Neural cell (in vitro differentiated cells): ENCODE measurements at regions not wholly inside any gene's neighbourhood (a gene's known extent, or its start where the extent isn't known, plus 50 kb on each side); places are given as distances from the start of the nearest gene placed in this dataset.

Experiments used
- H2AFZ ChIP-seq: fragments of 200-600, 300-800 bp; sonication (generic), shearing (Covaris generic); 2 replicates; pipeline ENCODE4 v1.6.0; 2014; ENCODE audit warnings: low read depth, mild to moderate bottlenecking, antibody characterized with exemption, low read length, moderate library complexity
- H3F3A ChIP-seq: fragments of 200-600 bp; shearing (Covaris generic); 2 replicates; pipeline ENCODE4 v1.6.1; 2016; ENCODE audit warnings: mild to moderate bottlenecking, moderate library complexity, mixed read lengths, antibody characterized with exemption, low read length; ENCODE audit not compliant: insufficient read depth, poor library complexity, severe bottlenecking
- H3K27ac ChIP-seq: fragments of 200-600, 300-800 bp; sonication (generic), shearing (Covaris generic); 2 replicates; pipeline ENCODE4 v1.5.1; 2014; ENCODE audit warnings: mild to moderate bottlenecking, low read length, moderate library complexity
- H3K27me3 ChIP-seq: fragments of 300-800, 200-600 bp; sonication (generic), shearing (Covaris generic); 2 replicates; pipeline ENCODE4 v1.6.0; 2014; ENCODE audit warnings: mild to moderate bottlenecking, low read depth, low read length, moderate library complexity; ENCODE audit not compliant: insufficient read depth
- H3K36me3 ChIP-seq: fragments of 300-800, 200-600 bp; sonication (generic), shearing (Covaris generic); 2 replicates; pipeline ENCODE4 v1.5.1; 2014; ENCODE audit warnings: mild to moderate bottlenecking, antibody characterized with exemption, low read length, moderate library complexity; ENCODE audit not compliant: insufficient read depth
- H3K4me2 ChIP-seq: fragments of 300-800, 200-600 bp; sonication (generic), shearing (Covaris generic); 2 replicates; pipeline ENCODE4 v1.6.0; 2014; ENCODE audit warnings: mild to moderate bottlenecking, low read length
- H3K4me3 ChIP-seq: fragments of 300-800, 200-600 bp; sonication (generic), shearing (Covaris generic); 2 replicates; pipeline ENCODE4 v1.5.1; 2014; ENCODE audit warnings: mild to moderate bottlenecking, low read length, moderate library complexity
- H3K79me2 ChIP-seq: fragments of 200-600 bp; shearing (Covaris generic); replicated peaks from 2 replicates; pipeline ENCODE4 v1.6.0; 2014; ENCODE audit warnings: mild to moderate bottlenecking, low read length, moderate library complexity; ENCODE audit not compliant: insufficient read depth
- H3K9ac ChIP-seq: fragments of 300-800, 200-600 bp; sonication (generic), shearing (Covaris generic); 2 replicates; pipeline ENCODE4 v1.6.1; 2016; ENCODE audit warnings: mild to moderate bottlenecking, low read length, mixed read lengths
- H3K9me2 ChIP-seq: fragments of 200-600 bp; shearing (Covaris generic); 2 replicates; pipeline ENCODE4 v1.6.1; 2016; ENCODE audit warnings: mild to moderate bottlenecking, low read length, mixed read lengths; ENCODE audit not compliant: insufficient read depth
- H3K9me3 ChIP-seq: fragments of 200-600, 300-800 bp; sonication (generic), shearing (Covaris generic); 2 replicates; pipeline ENCODE4 v1.6.1; 2016; ENCODE audit warnings: mild to moderate bottlenecking, mixed run types, low read length, moderate library complexity, mixed read lengths
- H4K20me1 ChIP-seq: fragments of 200-600 bp; shearing (Covaris generic); 2 replicates; pipeline ENCODE4 v1.6.1; 2016; ENCODE audit warnings: mild to moderate bottlenecking, mixed run types; ENCODE audit not compliant: insufficient read depth
- EP300 ChIP-seq: fragments of 450-650 bp; conservative IDR thresholded peaks from 2 replicates; pipeline ENCODE4 v1.6.1; 2014; ENCODE audit warnings: antibody characterized with exemption, mild to moderate bottlenecking, moderate library complexity; ENCODE audit not compliant: poor library complexity, severe bottlenecking
- EZH2 ChIP-seq: fragments of 200-600, 300-800 bp; shearing (Covaris generic), sonication (generic); IDR thresholded peaks from 2 replicates; pipeline ENCODE4 v1.6.1; 2014; ENCODE audit warnings: antibody characterized with exemption, low read length, borderline replicate concordance, mild to moderate bottlenecking; ENCODE audit not compliant: insufficient read depth, poor library complexity, severe bottlenecking
- MXI1 ChIP-seq: fragments of 450-650 bp; conservative IDR thresholded peaks from 2 replicates; pipeline ENCODE4 v1.6.1; 2014; ENCODE audit warnings: antibody characterized with exemption, mild to moderate bottlenecking; ENCODE audit not compliant: poor library complexity, severe bottlenecking
- POLR2AphosphoS5 ChIP-seq: IDR thresholded peaks from 2 replicates; pipeline ENCODE4 v1.6.1; 2012
- RAD21 ChIP-seq: fragments of 450-650 bp; conservative IDR thresholded peaks from 2 replicates; pipeline ENCODE4 v1.6.1; 2014; ENCODE audit warnings: antibody characterized with exemption, mild to moderate bottlenecking, moderate library complexity
- SMC3 ChIP-seq: fragments of 450-650 bp; conservative IDR thresholded peaks from 2 replicates; pipeline ENCODE4 v1.6.1; 2014; ENCODE audit warnings: antibody characterized with exemption, mild to moderate bottlenecking, moderate library complexity; ENCODE audit not compliant: poor library complexity
- TAF1 ChIP-seq: IDR thresholded peaks from 2 replicates; pipeline ENCODE4 v1.6.1; 2012; ENCODE audit warnings: low read depth
- TF ChIP-seq, protein P1 (sequence below): IDR thresholded peaks from 2 replicates; pipeline ENCODE4 v1.6.1; 2012; ENCODE audit warnings: borderline replicate concordance
- TF ChIP-seq, protein P2 (sequence below): fragments of 450-650 bp; IDR thresholded peaks from 2 replicates; pipeline ENCODE4 v1.5.1; 2014; ENCODE audit warnings: antibody characterized with exemption, mild to moderate bottlenecking, moderate library complexity; ENCODE audit not compliant: poor library complexity, severe bottlenecking

- no peaks in the 10 kb centered on the region for H3K9me3 ChIP-seq
- H4K20me1 ChIP-seq, result no peaks in the 10 kb centered on the region
- no peak overlapping the region for H3K4me3 ChIP-seq
- TF ChIP-seq, protein P1, sequence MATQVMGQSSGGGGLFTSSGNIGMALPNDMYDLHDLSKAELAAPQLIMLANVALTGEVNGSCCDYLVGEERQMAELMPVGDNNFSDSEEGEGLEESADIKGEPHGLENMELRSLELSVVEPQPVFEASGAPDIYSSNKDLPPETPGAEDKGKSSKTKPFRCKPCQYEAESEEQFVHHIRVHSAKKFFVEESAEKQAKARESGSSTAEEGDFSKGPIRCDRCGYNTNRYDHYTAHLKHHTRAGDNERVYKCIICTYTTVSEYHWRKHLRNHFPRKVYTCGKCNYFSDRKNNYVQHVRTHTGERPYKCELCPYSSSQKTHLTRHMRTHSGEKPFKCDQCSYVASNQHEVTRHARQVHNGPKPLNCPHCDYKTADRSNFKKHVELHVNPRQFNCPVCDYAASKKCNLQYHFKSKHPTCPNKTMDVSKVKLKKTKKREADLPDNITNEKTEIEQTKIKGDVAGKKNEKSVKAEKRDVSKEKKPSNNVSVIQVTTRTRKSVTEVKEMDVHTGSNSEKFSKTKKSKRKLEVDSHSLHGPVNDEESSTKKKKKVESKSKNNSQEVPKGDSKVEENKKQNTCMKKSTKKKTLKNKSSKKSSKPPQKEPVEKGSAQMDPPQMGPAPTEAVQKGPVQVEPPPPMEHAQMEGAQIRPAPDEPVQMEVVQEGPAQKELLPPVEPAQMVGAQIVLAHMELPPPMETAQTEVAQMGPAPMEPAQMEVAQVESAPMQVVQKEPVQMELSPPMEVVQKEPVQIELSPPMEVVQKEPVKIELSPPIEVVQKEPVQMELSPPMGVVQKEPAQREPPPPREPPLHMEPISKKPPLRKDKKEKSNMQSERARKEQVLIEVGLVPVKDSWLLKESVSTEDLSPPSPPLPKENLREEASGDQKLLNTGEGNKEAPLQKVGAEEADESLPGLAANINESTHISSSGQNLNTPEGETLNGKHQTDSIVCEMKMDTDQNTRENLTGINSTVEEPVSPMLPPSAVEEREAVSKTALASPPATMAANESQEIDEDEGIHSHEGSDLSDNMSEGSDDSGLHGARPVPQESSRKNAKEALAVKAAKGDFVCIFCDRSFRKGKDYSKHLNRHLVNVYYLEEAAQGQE, result no peak
- TF ChIP-seq MXI1, result no peak
- no peak for TF ChIP-seq TAF1
- TF ChIP-seq, protein P2, sequence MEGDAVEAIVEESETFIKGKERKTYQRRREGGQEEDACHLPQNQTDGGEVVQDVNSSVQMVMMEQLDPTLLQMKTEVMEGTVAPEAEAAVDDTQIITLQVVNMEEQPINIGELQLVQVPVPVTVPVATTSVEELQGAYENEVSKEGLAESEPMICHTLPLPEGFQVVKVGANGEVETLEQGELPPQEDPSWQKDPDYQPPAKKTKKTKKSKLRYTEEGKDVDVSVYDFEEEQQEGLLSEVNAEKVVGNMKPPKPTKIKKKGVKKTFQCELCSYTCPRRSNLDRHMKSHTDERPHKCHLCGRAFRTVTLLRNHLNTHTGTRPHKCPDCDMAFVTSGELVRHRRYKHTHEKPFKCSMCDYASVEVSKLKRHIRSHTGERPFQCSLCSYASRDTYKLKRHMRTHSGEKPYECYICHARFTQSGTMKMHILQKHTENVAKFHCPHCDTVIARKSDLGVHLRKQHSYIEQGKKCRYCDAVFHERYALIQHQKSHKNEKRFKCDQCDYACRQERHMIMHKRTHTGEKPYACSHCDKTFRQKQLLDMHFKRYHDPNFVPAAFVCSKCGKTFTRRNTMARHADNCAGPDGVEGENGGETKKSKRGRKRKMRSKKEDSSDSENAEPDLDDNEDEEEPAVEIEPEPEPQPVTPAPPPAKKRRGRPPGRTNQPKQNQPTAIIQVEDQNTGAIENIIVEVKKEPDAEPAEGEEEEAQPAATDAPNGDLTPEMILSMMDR, result no peak
- no peak for TF ChIP-seq POLR2AphosphoS5
- TF ChIP-seq EZH2, result no peak
- no peak for TF ChIP-seq RAD21
- TF ChIP-seq EP300, result no peak
- TF ChIP-seq SMC3, result no peak
- H3K27me3 ChIP-seq, result no peaks in the 10 kb centered on the region
- no peak overlapping the region for H3K4me2 ChIP-seq
- no peak overlapping the region for H3K27ac ChIP-seq
- no peak overlapping the region for H2AFZ ChIP-seq
- no peak overlapping the region for H3K9ac ChIP-seq
- no peaks in the 10 kb centered on the region for H3K9me2 ChIP-seq
- H3F3A ChIP-seq, result no peaks in the 10 kb centered on the region
- no peaks in the 10 kb centered on the region for H3K36me3 ChIP-seq
- H3K79me2 ChIP-seq, result no peaks in the 10 kb centered on the region
Observed at GRCh38 chr1:218930472-218931241, 243.0 kb upstream of the LYPLAL1 start.

DNA sequence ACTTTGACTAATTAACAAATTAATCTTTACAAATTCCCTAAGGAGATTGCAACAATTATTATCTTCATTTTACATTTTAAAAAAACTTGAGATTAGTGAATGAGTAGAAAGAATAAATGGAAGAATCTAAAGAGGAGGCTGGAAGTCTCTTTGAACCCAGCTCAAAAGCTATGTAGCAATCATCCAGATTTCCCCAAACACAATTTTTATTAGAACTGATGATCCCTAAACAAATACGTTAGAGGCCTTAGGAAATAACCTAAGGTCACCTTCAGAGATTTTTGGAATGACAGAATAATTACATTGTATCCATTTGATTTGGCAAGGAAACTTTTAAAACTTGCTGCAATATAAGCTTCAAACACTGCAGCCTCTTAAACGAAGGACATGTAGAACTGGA is 242.4 kb upstream of the LYPLAL1 start:
- Histone ChIP-seq H3K9me2 (no peaks in the 10 kb centered on the region), H3K27me3 (no peaks in the 10 kb centered on the region), H3K27ac (no peak overlapping the region), H3K4me2 (no peak overlapping the region), H4K20me1 (no peaks in the 10 kb centered on the region), H2AFZ (no peak overlapping the region), H3K36me3 (no peaks in the 10 kb centered on the region), H3K9me3 (no peaks in the 10 kb centered on the region), H3K79me2 (no peaks in the 10 kb centered on the region), H3K4me3 (no peak overlapping the region), H3F3A (no peaks in the 10 kb centered on the region), H3K9ac (no peak overlapping the region)
- TF ChIP-seq SMC3, result no peak
- no peak for TF ChIP-seq EP300
- TF ChIP-seq, protein P2, result no peak
- no peak for TF ChIP-seq TAF1
- TF ChIP-seq, protein P1, result no peak
- no peak for TF ChIP-seq MXI1
